ENCODE measurements at regions not wholly inside any gene's neighbourhood (a gene's known extent, or its start where the extent isn't known, plus 50 kb on each side); places are given as distances from the start of the nearest gene placed in this dataset.

GRCh38 chr3:35291471-35292236 is 347.7 kb upstream of the ARPP21 start:
- TF ChIP-seq SP1 (CRISPR knock-in tag; conservative IDR thresholded peaks at IDR 0.05) (no peak), JUN (CRISPR knock-in tag; IDR thresholded peaks at IDR 0.05) (no peak)

Measured in WTC11 (cell line).